Liver (tissue), 8 donors: ENCODE measurements at regions not wholly inside any gene's neighbourhood (a gene's known extent, or its start where the extent isn't known, plus 50 kb on each side); places are given as distances from the start of the nearest gene placed in this dataset.

Experiments used
- DNase-seq: peaks from one replicate; pipeline ENCODE4 v3.0.0-alpha.2; 2017; ENCODE audit warnings: low spot score
- H3K27ac ChIP-seq, 2 donors: one replicate each; pipeline ENCODE4 v1.7.0; 2013; ENCODE audit warnings: inconsistent platforms in 2 of 2, low read length in 2 of 2, control low read depth in 1 of 2, low read depth in 1 of 2, mild to moderate bottlenecking in 1 of 2
- H3K27me3 ChIP-seq, 4 donors: one replicate each; pipeline versions ENCODE4 v1.6.1 to v1.7.0; 2013; ENCODE audit warnings: low read length in 3 of 4, inconsistent platforms in 1 of 4, mild to moderate bottlenecking in 1 of 4, moderate library complexity in 1 of 4; ENCODE audit not compliant: control insufficient read depth in 4 of 4, insufficient read depth in 4 of 4
- H3K36me3 ChIP-seq, 4 donors: one replicate each; pipeline versions ENCODE4 v1.6.1 to v1.7.0; 2013; ENCODE audit warnings: low read length in 3 of 4, mild to moderate bottlenecking in 3 of 4, low read depth in 1 of 4, moderate library complexity in 1 of 4; ENCODE audit not compliant: control insufficient read depth in 4 of 4, insufficient read depth in 3 of 4
- H3K4me1 ChIP-seq, 4 donors: one replicate each; pipeline versions ENCODE4 v1.6.1 to v1.7.0; 2013; ENCODE audit warnings: low read length in 3 of 4, mild to moderate bottlenecking in 3 of 4, moderate library complexity in 1 of 4; ENCODE audit not compliant: control insufficient read depth in 4 of 4, insufficient read depth in 4 of 4
- H3K4me3 ChIP-seq, 3 donors: one replicate each; pipeline versions ENCODE4 v1.6.1 to v1.7.0; 2013; ENCODE audit warnings: low read length in 3 of 3, control low read depth in 1 of 3, low read depth in 1 of 3, mild to moderate bottlenecking in 1 of 3
- H3K9ac ChIP-seq, 2 donors: one replicate each; pipeline ENCODE4 v1.7.0; 2013; ENCODE audit warnings: low read length in 2 of 2, mild to moderate bottlenecking in 2 of 2, moderate library complexity in 2 of 2, control low read depth in 1 of 2, low read depth in 1 of 2
- H3K9me3 ChIP-seq, 4 donors: one replicate each; pipeline versions ENCODE4 v1.6.1 to v1.7.0; 2013; ENCODE audit warnings: low read length in 3 of 4; ENCODE audit not compliant: control insufficient read depth in 4 of 4
- EGR1 ChIP-seq, 2 donors: IDR thresholded peaks; 2 replicates each; pipeline ENCODE4 v1.6.1; 2016 to 2018; ENCODE audit warnings: antibody characterized with exemption in 2 of 2, low read depth in 2 of 2
- FOXA1 ChIP-seq: IDR thresholded peaks from 2 replicates; pipeline ENCODE4 v1.6.1; 2016; ENCODE audit warnings: antibody characterized with exemption
- FOXA2 ChIP-seq: IDR thresholded peaks from 2 replicates; pipeline ENCODE4 v1.6.1; 2016; ENCODE audit warnings: antibody characterized with exemption
- GABPA ChIP-seq, 2 donors: IDR thresholded peaks in 1 of 2; conservative IDR thresholded peaks in 1 of 2; 2 replicates each; pipeline ENCODE4 v1.6.1; 2016; ENCODE audit warnings: antibody characterized with exemption in 2 of 2, mild to moderate bottlenecking in 1 of 2, moderate library complexity in 1 of 2
- HNF4A ChIP-seq, 2 donors: conservative IDR thresholded peaks; 2 replicates each; pipeline ENCODE4 v1.6.1; 2016; ENCODE audit warnings: antibody characterized with exemption in 2 of 2, mild to moderate bottlenecking in 2 of 2
- HNF4G ChIP-seq: IDR thresholded peaks from 2 replicates; pipeline ENCODE4 v1.6.1; 2016; ENCODE audit warnings: antibody characterized with exemption
- JUND ChIP-seq, 2 donors: IDR thresholded peaks; 2 replicates each; pipeline ENCODE4 v1.6.1; 2016; ENCODE audit warnings: antibody characterized with exemption in 2 of 2
- NR2F2 ChIP-seq: IDR thresholded peaks from 2 replicates; pipeline ENCODE4 v1.6.1; 2016; ENCODE audit warnings: antibody characterized with exemption
- RAD21 ChIP-seq, 2 donors: IDR thresholded peaks; 2 replicates each; pipeline ENCODE4 v1.6.1; 2016; ENCODE audit warnings: antibody characterized with exemption in 2 of 2, mild to moderate bottlenecking in 2 of 2
- RXRA ChIP-seq, 2 donors: IDR thresholded peaks; 2 replicates each; pipeline ENCODE4 v1.6.1; 2017 to 2018; ENCODE audit warnings: antibody characterized with exemption in 2 of 2, mild to moderate bottlenecking in 1 of 2
- SP1 ChIP-seq: IDR thresholded peaks from 2 replicates; pipeline ENCODE4 v1.6.1; 2018; ENCODE audit warnings: antibody characterized with exemption, mild to moderate bottlenecking
- TAF1 ChIP-seq: conservative IDR thresholded peaks from 2 replicates; pipeline ENCODE4 v1.6.1; 2016; ENCODE audit warnings: antibody characterized with exemption, mild to moderate bottlenecking
- YY1 ChIP-seq: IDR thresholded peaks from 2 replicates; pipeline ENCODE4 v1.6.1; 2016; ENCODE audit warnings: antibody characterized with exemption, mild to moderate bottlenecking
- WGBS: extraction: QIAGEN DNeasy Blood & Tissue Kit; methylation state at CpG from one replicate; pipeline ENCODE4 v1.1.7; 2013; 5-methylcytosine and 5-hydroxymethylcytosine counted together
- TF ChIP-seq, protein P1 (sequence below): IDR thresholded peaks from 2 replicates; pipeline ENCODE4 v1.6.1; 2016; ENCODE audit warnings: antibody characterized with exemption, mild to moderate bottlenecking
- TF ChIP-seq, protein P2 (sequence below): fragments of 150-350 bp; IDR thresholded peaks from 2 replicates; pipeline ENCODE4 v1.5.1; 2017; ENCODE audit warnings: improper control_type of control experiment, low read depth, low read length; ENCODE audit not compliant: missing input control
- TF ChIP-seq, protein P3 (sequence below): IDR thresholded peaks from 2 replicates; pipeline ENCODE4 v1.6.1; 2016; ENCODE audit warnings: antibody characterized with exemption
- TF ChIP-seq, protein P4 (sequence below): IDR thresholded peaks from 2 replicates; pipeline ENCODE4 v1.6.1; 2016; ENCODE audit warnings: antibody characterized with exemption
- donor health status: healthy.
- donor health status: healthy.
- donor health status: healthy.
- donor health status: healthy.
- donor health status: healthy.

DNA sequence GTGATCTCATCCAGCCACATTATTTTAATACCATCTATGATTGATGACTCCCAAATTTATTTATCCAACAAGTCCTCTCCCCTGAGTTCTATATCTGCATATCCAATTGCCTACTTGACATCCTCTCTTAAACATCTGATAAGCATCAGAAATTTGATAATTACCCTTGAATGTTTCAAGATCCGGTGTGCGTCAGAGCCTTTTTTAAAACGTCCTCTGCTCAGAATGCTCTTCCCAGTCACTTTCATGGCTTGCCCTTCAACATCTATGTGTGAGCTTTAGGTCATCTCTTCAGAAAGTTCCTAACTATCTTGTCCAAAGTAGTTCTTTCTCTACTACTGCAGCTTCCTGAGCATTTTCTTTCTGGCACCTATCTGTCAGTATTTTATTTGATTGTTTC, 364.3 kb downstream of the PLPP3 start:
- no peak for DNase-seq
- no peaks in the 10 kb centered on the region for H3K36me3 ChIP-seq
- H3K27ac ChIP-seq = no peak overlapping the region
- H3K4me1 ChIP-seq = no peaks in the 10 kb centered on the region
- no peaks in the 10 kb centered on the region for H3K9me3 ChIP-seq
- H3K4me3 ChIP-seq = no peak overlapping the region
- no peak overlapping the region for H3K9ac ChIP-seq
- WGBS = 92% methylated on average over 3 of the region's 3 CpGs
- no peaks in the 10 kb centered on the region for H3K27me3 ChIP-seq
- TF ChIP-seq HNF4G = no peak
- no peak for TF ChIP-seq GABPA (IDR thresholded peaks at IDR 0.05 in 1 of 2, conservative IDR thresholded peaks at IDR 0.05 in 1 of 2)
- TF ChIP-seq, protein P1, sequence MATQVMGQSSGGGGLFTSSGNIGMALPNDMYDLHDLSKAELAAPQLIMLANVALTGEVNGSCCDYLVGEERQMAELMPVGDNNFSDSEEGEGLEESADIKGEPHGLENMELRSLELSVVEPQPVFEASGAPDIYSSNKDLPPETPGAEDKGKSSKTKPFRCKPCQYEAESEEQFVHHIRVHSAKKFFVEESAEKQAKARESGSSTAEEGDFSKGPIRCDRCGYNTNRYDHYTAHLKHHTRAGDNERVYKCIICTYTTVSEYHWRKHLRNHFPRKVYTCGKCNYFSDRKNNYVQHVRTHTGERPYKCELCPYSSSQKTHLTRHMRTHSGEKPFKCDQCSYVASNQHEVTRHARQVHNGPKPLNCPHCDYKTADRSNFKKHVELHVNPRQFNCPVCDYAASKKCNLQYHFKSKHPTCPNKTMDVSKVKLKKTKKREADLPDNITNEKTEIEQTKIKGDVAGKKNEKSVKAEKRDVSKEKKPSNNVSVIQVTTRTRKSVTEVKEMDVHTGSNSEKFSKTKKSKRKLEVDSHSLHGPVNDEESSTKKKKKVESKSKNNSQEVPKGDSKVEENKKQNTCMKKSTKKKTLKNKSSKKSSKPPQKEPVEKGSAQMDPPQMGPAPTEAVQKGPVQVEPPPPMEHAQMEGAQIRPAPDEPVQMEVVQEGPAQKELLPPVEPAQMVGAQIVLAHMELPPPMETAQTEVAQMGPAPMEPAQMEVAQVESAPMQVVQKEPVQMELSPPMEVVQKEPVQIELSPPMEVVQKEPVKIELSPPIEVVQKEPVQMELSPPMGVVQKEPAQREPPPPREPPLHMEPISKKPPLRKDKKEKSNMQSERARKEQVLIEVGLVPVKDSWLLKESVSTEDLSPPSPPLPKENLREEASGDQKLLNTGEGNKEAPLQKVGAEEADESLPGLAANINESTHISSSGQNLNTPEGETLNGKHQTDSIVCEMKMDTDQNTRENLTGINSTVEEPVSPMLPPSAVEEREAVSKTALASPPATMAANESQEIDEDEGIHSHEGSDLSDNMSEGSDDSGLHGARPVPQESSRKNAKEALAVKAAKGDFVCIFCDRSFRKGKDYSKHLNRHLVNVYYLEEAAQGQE = no peak
- TF ChIP-seq, protein P2, sequence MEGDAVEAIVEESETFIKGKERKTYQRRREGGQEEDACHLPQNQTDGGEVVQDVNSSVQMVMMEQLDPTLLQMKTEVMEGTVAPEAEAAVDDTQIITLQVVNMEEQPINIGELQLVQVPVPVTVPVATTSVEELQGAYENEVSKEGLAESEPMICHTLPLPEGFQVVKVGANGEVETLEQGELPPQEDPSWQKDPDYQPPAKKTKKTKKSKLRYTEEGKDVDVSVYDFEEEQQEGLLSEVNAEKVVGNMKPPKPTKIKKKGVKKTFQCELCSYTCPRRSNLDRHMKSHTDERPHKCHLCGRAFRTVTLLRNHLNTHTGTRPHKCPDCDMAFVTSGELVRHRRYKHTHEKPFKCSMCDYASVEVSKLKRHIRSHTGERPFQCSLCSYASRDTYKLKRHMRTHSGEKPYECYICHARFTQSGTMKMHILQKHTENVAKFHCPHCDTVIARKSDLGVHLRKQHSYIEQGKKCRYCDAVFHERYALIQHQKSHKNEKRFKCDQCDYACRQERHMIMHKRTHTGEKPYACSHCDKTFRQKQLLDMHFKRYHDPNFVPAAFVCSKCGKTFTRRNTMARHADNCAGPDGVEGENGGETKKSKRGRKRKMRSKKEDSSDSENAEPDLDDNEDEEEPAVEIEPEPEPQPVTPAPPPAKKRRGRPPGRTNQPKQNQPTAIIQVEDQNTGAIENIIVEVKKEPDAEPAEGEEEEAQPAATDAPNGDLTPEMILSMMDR = no peak
- TF ChIP-seq NR2F2 = no peak
- TF ChIP-seq, protein P3, sequence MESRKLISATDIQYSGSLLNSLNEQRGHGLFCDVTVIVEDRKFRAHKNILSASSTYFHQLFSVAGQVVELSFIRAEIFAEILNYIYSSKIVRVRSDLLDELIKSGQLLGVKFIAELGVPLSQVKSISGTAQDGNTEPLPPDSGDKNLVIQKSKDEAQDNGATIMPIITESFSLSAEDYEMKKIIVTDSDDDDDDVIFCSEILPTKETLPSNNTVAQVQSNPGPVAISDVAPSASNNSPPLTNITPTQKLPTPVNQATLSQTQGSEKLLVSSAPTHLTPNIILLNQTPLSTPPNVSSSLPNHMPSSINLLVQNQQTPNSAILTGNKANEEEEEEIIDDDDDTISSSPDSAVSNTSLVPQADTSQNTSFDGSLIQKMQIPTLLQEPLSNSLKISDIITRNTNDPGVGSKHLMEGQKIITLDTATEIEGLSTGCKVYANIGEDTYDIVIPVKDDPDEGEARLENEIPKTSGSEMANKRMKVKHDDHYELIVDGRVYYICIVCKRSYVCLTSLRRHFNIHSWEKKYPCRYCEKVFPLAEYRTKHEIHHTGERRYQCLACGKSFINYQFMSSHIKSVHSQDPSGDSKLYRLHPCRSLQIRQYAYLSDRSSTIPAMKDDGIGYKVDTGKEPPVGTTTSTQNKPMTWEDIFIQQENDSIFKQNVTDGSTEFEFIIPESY = no peak
- no peak for TF ChIP-seq EGR1 (IDR thresholded peaks at IDR 0.05; ENCODE audit: low read depth in 2 of 2)
- TF ChIP-seq FOXA2 = no peak
- no peak for TF ChIP-seq RXRA (IDR thresholded peaks at IDR 0.05)
- TF ChIP-seq TAF1 = no peak
- TF ChIP-seq, protein P4, sequence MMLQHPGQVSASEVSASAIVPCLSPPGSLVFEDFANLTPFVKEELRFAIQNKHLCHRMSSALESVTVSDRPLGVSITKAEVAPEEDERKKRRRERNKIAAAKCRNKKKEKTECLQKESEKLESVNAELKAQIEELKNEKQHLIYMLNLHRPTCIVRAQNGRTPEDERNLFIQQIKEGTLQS = no peak
- TF ChIP-seq FOXA1 = no peak
- TF ChIP-seq HNF4A (conservative IDR thresholded peaks at IDR 0.05) = no peak
- TF ChIP-seq YY1 = no peak
- no peak for TF ChIP-seq JUND (IDR thresholded peaks at IDR 0.05)
- no peak for TF ChIP-seq RAD21 (IDR thresholded peaks at IDR 0.05)

DNA sequence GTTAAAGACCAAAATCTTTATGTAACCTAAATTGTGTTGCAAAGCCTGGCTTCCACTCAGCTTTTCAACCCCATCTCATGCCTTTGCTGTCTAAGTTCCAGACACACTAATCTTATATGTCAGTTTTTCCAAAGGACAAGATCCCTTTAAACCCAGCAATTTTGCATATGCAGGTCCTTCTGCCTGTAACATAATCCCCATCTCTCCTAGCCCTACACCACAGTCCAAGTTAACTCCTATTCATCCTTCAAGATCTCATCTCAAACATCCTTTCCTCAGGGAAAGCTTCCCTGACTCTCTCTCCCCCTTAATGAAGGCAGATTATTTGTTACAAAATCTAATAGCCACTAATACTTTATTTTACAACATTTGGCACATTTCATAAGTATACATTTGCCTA, 366.3 kb downstream of the PLPP3 start:
- H3K27me3 ChIP-seq = no peaks in the 10 kb centered on the region
- no peaks in the 10 kb centered on the region for H3K4me1 ChIP-seq
- no peak overlapping the region for H3K9ac ChIP-seq
- no peak for DNase-seq
- no peak overlapping the region for H3K4me3 ChIP-seq
- no peaks in the 10 kb centered on the region for H3K36me3 ChIP-seq
- no peaks in the 10 kb centered on the region for H3K9me3 ChIP-seq
- no peak overlapping the region for H3K27ac ChIP-seq
- TF ChIP-seq SP1 = no peak
- no peak for TF ChIP-seq GABPA (IDR thresholded peaks at IDR 0.05 in 1 of 2, conservative IDR thresholded peaks at IDR 0.05 in 1 of 2)
- TF ChIP-seq RXRA (IDR thresholded peaks at IDR 0.05) = no peak
- TF ChIP-seq, protein P3 = no peak
